ENCODE measurements at regions not wholly inside any gene's neighbourhood (a gene's known extent, or its start where the extent isn't known, plus 50 kb on each side); places are given as distances from the start of the nearest gene placed in this dataset.

DNA sequence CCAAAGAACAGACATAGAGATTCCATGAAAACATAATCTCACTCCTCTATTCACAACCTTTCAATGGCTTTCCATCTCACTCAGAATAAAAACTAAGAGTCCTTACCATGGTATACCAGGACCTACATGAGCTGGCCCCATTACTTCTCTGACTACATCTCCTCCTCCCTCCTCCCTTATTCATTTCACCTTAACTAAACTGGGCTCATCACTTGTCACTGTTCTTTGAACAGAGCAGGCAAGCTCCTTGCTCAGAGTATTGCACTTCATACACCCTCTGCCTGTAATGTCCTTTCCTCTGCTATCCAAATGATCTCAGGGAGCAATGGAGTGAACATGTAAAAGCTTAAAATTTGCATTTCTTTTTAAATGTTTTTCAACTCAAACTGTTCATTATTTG is 142.0 kb downstream of the MRPL39 start:
- TF ChIP-seq, protein P1, sequence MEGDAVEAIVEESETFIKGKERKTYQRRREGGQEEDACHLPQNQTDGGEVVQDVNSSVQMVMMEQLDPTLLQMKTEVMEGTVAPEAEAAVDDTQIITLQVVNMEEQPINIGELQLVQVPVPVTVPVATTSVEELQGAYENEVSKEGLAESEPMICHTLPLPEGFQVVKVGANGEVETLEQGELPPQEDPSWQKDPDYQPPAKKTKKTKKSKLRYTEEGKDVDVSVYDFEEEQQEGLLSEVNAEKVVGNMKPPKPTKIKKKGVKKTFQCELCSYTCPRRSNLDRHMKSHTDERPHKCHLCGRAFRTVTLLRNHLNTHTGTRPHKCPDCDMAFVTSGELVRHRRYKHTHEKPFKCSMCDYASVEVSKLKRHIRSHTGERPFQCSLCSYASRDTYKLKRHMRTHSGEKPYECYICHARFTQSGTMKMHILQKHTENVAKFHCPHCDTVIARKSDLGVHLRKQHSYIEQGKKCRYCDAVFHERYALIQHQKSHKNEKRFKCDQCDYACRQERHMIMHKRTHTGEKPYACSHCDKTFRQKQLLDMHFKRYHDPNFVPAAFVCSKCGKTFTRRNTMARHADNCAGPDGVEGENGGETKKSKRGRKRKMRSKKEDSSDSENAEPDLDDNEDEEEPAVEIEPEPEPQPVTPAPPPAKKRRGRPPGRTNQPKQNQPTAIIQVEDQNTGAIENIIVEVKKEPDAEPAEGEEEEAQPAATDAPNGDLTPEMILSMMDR (IDR thresholded peaks at IDR 0.05; ENCODE audit: unreplicated experiment): no peak
- Mint-ChIP-seq H3K27ac (no peak overlapping the region), H3K4me3 (ENCODE audit: low read depth) (no peak overlapping the region), H3K36me3 (ENCODE audit: insufficient read depth) (no peaks in the 10 kb centered on the region), H3K9me3 (ENCODE audit: low read depth) (no peaks in the 10 kb centered on the region), H3K4me1 (ENCODE audit: low read depth) (no peaks in the 10 kb centered on the region), H3K27me3 (no peaks in the 10 kb centered on the region)
- no peak for DNase-seq (ENCODE audit: low spot score, unreplicated experiment)

DNA sequence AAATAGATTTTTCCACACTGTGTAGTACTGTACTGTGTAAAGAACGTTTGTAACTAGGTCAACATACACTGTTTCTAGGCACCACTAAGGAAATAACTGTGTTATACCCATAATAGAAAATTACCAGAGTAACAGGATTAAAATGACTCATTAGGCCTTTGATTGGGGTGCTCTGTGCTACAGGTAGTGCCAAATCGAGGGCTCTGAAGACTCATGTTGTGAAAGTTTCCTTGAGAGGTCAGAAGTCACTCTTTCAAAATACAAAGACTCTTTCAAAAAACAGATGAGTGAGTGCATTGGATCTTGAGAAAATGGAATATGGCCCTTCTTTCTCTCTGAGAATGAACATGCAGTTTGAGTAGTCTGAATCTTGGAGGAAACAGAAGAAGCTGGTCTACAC is 143.0 kb downstream of the MRPL39 start:
- DNase-seq (ENCODE audit: low spot score, unreplicated experiment): no peak
- Mint-ChIP-seq H3K4me1 (ENCODE audit: low read depth) (no peaks in the 10 kb centered on the region), H3K4me3 (ENCODE audit: low read depth) (no peak overlapping the region), H3K36me3 (ENCODE audit: insufficient read depth) (no peaks in the 10 kb centered on the region), H3K27ac (no peak overlapping the region), H3K27me3 (no peaks in the 10 kb centered on the region), H3K9me3 (ENCODE audit: low read depth) (no peaks in the 10 kb centered on the region)
- TF ChIP-seq, protein P1 (IDR thresholded peaks at IDR 0.05; ENCODE audit: unreplicated experiment): no peak

DNA sequence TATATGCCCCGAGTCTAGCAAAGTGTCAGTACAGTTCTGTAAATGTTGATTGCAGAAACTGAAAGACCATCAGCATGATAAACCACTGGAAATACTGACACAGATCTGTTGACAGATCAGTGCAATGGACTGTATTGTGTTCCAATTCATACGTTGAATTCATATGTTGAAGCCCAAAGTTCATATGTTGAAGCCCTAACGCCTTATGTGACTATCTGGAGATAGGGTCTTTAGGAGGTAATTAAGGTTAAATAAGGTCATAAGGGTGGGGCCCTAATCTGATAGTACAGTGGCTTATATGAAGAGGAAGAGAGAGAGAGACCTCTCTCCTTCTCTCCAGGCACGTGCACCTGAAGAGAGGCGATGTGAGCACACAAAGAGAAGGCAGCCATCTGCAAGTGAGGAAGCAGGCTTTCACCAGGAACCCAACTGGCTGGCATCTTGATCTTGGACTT is 144.7 kb downstream of the MRPL39 start:
- H3K27ac Mint-ChIP-seq: no peak overlapping the region
- TF ChIP-seq, protein P1 (IDR thresholded peaks at IDR 0.05; ENCODE audit: unreplicated experiment): no peak

DNA sequence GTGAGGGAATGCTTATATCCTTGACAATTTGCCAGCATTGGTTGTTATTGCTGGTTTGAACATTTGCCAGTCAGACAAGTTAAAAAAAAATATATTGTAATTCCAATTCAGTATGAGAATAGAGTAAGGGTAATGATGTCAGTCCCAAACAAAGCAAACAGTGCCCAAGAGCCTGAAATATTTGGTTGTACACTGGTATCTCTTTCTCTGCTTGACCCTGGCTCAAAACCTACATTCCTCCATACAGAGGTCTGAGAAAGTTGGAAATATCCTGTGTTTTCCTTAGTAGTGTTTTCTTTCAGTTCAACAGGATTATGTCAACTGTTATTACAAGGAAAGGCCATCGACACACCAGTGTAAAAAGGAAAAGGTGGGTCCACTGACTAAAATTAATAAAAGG is 145.6 kb downstream of the MRPL39 start:
- H3K9me3 Mint-ChIP-seq (ENCODE audit: low read depth): no peaks in the 10 kb centered on the region
- H3K4me3 Mint-ChIP-seq (ENCODE audit: low read depth): no peak overlapping the region
- H3K27me3 Mint-ChIP-seq: no peaks in the 10 kb centered on the region
- DNase-seq (ENCODE audit: low spot score, unreplicated experiment): no peak
- TF ChIP-seq, protein P1 (IDR thresholded peaks at IDR 0.05; ENCODE audit: unreplicated experiment): no peak
- no peaks in the 10 kb centered on the region for H3K36me3 Mint-ChIP-seq (ENCODE audit: insufficient read depth)
- no peaks in the 10 kb centered on the region for H3K4me1 Mint-ChIP-seq (ENCODE audit: low read depth)
- H3K27ac Mint-ChIP-seq: no peak overlapping the region

More for the DNA sequence above, 144.7 kb downstream of the MRPL39 start:
- no peak for DNase-seq (ENCODE audit: low spot score, unreplicated experiment)
- Mint-ChIP-seq H3K4me1 (ENCODE audit: low read depth) (no peaks in the 10 kb centered on the region), H3K36me3 (ENCODE audit: insufficient read depth) (no peaks in the 10 kb centered on the region), H3K27me3 (no peaks in the 10 kb centered on the region), H3K4me3 (ENCODE audit: low read depth) (no peak overlapping the region), H3K9me3 (ENCODE audit: low read depth) (no peaks in the 10 kb centered on the region)

- Mint-ChIP-seq H3K27me3 (no peaks in the 10 kb centered on the region), H3K4me3 (ENCODE audit: low read depth) (no peak overlapping the region), H3K9me3 (ENCODE audit: low read depth) (no peaks in the 10 kb centered on the region), H3K4me1 (ENCODE audit: low read depth) (no peaks in the 10 kb centered on the region), H3K27ac (no peak overlapping the region), H3K36me3 (ENCODE audit: insufficient read depth) (no peaks in the 10 kb centered on the region)
- TF ChIP-seq, protein P1 (IDR thresholded peaks at IDR 0.05; ENCODE audit: unreplicated experiment): no peak
- DNase-seq (ENCODE audit: low spot score, unreplicated experiment): no peak
Measured at GRCh38 chr21:25459993-25460392, 147.3 kb downstream of the MRPL39 start.
